ENCODE measurements at regions not wholly inside any gene's neighbourhood (a gene's known extent, or its start where the extent isn't known, plus 50 kb on each side); places are given as distances from the start of the nearest gene placed in this dataset.

GRCh38 chr10:121240556-121240955 is 357.7 kb downstream of the FGFR2 start:
- DNase-seq (ENCODE audit: low spot score): no peak

GRCh38 chr10:121241337-121241736 is 356.9 kb downstream of the FGFR2 start:
- DNase-seq (ENCODE audit: low spot score): no peak

GRCh38 chr10:121242741-121243608 is 355.3 kb downstream of the FGFR2 start:
- no peak for DNase-seq (ENCODE audit: low spot score)

GRCh38 chr10:121243609-121244241 is 354.5 kb downstream of the FGFR2 start:
- no peak for DNase-seq (ENCODE audit: low spot score)

GRCh38 chr10:121244818-121245217 is 353.4 kb downstream of the FGFR2 start:
- no peak for DNase-seq (ENCODE audit: low spot score)

- DNase-seq (ENCODE audit: low spot score): no peak
Measured at GRCh38 chr10:121245754-121246153, 352.5 kb downstream of the FGFR2 start.

GRCh38 chr10:121248266-121248665 is 350.0 kb downstream of the FGFR2 start:
- no peak for DNase-seq (ENCODE audit: low spot score)

- no peak for DNase-seq (ENCODE audit: low spot score)
Measured at GRCh38 chr10:121250995-121251764, 347.1 kb downstream of the FGFR2 start.

GRCh38 chr10:121252756-121253155 is 345.5 kb downstream of the FGFR2 start:
- DNase-seq (ENCODE audit: low spot score): no peak

GRCh38 chr10:121260377-121260776 is 337.9 kb downstream of the FGFR2 start:
- DNase-seq (ENCODE audit: low spot score): no peak

- DNase-seq (ENCODE audit: low spot score): no peak
Measured at GRCh38 chr10:121261665-121262064, 336.6 kb downstream of the FGFR2 start.

- no peak for DNase-seq (ENCODE audit: low spot score)
Measured at GRCh38 chr10:121262774-121263430, 335.3 kb downstream of the FGFR2 start.

GRCh38 chr10:121263431-121263783 is 334.8 kb downstream of the FGFR2 start:
- no peak for DNase-seq (ENCODE audit: low spot score)

- DNase-seq (ENCODE audit: low spot score): no peak
Measured at GRCh38 chr10:121265360-121266123, 332.7 kb downstream of the FGFR2 start.

- DNase-seq (ENCODE audit: low spot score): no peak
Measured at GRCh38 chr10:121266370-121266769, 331.9 kb downstream of the FGFR2 start.

- no peak for DNase-seq (ENCODE audit: low spot score)
Measured at GRCh38 chr10:121267236-121268003, 330.8 kb downstream of the FGFR2 start.

- no peak for DNase-seq (ENCODE audit: low spot score)
Measured at GRCh38 chr10:121268363-121268762, 329.9 kb downstream of the FGFR2 start.

- DNase-seq (ENCODE audit: low spot score): no peak
Measured at GRCh38 chr10:121268863-121269432, 329.3 kb downstream of the FGFR2 start.

- no peak for DNase-seq (ENCODE audit: low spot score)
Measured at GRCh38 chr10:121270906-121271305, 327.3 kb downstream of the FGFR2 start.

GRCh38 chr10:121276046-121276445 is 322.2 kb downstream of the FGFR2 start:
- DNase-seq (ENCODE audit: low spot score): no peak
